Astrocyte of the spinal cord (primary cell): ENCODE measurements at regions not wholly inside any gene's neighbourhood (a gene's known extent, or its start where the extent isn't known, plus 50 kb on each side); places are given as distances from the start of the nearest gene placed in this dataset.

Source experiments
- DNase-seq: peaks from one replicate; pipeline ENCODE4 v3.0.0; 2011; ENCODE audit warnings: low read depth, low spot score
- H3K4me3 ChIP-seq: 2 replicates; pipeline ENCODE4 v1.5.1; 2011; ENCODE audit warnings: low read depth, mild to moderate bottlenecking, low read length, moderate library complexity
- in situ Hi-C: cut with HindIII; loops from 2 replicates; pipeline ENCODE4 v1.10.0; 2017; ENCODE audit warnings: low sequenced_read_pairs
- TF ChIP-seq, protein P1 (sequence below): IDR thresholded peaks from 2 replicates; pipeline ENCODE4 v1.5.1; 2012; ENCODE audit warnings: low read depth, mild to moderate bottlenecking, low read length, inconsistent platforms

DNA sequence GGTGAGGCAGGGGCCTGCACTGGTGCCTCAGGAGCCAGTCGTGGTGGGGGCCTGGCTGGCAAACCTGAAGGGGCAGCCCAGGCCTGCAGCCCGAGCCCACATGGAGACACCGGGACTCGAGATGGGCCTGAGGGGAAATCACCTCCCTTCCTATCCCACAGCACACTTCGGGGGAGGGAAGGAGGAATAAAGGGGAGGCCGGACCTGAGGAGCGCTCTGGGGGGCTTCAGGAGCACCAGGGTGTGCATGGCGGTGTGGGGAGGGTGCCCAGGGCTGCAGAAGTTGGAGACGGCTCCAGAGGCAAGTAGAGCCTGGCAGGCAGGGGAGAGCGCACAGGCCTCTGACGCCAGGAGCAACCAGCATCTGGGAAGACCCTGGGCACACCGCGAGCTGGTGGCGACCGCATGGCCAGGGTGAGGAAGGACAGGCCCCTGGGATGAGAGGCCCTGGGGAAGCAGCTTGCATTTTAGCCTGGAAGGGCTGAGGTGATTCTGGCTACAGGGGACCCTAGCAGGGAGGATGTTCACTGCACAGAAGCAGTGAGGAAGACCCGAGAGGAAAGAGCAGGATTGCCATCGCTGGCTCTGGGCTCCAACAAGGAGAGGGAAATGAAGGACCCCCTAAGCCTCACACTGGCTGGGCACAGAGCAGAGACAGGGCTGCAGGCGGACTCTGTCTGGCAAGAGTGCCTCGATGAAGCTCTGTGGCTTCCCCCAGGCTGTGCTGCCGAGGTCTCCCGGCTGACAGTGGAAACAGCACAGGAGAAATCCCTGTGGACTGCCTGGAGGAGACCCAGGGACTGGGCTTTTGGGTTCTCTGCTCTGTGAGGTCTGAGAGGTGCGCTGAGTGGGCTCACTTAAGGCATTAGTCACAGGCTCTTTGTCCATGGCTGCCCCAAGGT, 457.7 kb downstream of the BRD1 start:
- in situ Hi-C loops, result no loop called here
- DNase-seq, result no peak
- TF ChIP-seq, protein P1, sequence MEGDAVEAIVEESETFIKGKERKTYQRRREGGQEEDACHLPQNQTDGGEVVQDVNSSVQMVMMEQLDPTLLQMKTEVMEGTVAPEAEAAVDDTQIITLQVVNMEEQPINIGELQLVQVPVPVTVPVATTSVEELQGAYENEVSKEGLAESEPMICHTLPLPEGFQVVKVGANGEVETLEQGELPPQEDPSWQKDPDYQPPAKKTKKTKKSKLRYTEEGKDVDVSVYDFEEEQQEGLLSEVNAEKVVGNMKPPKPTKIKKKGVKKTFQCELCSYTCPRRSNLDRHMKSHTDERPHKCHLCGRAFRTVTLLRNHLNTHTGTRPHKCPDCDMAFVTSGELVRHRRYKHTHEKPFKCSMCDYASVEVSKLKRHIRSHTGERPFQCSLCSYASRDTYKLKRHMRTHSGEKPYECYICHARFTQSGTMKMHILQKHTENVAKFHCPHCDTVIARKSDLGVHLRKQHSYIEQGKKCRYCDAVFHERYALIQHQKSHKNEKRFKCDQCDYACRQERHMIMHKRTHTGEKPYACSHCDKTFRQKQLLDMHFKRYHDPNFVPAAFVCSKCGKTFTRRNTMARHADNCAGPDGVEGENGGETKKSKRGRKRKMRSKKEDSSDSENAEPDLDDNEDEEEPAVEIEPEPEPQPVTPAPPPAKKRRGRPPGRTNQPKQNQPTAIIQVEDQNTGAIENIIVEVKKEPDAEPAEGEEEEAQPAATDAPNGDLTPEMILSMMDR, result no peak
- H3K4me3 ChIP-seq, result no peak overlapping the region

DNA sequence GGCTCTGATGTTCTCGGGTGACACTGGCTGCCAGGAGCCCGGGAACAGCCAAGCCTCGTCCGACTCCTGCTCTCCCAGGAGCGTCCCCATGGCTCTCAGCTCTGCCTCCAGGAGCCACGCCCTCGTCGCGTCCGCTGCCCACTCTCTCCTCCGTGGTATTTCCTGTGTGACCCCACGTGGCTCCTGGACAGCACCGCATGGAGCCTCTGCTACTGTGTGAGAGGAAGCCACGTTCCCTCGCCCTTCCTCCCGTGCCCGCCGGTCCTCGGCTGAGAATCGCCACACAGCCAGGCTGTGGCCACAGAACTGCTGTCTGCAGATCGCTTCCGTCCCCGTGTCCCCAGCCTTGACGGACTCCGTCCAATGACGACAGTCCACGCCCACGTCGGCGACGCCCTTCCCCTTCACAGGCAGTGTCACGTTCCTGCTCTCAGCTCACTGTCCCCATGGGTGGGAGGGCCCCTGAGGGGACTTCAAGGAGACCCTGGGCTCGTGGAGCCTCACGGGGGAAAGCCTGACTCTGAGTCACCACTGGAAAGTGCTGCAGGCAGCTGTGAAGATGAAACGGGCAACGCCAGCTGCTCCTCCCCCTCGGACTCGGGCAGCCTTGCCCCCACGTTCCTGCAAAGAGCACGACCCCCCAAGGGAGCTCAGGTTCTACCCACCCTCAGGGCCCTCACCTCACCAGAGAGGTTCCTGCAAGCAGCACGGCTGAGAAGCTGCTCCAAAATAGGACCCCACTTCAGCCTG, 458.5 kb downstream of the BRD1 start:
- in situ Hi-C loops, result no loop called here
- no peak overlapping the region for H3K4me3 ChIP-seq
- DNase-seq, result no peak
- TF ChIP-seq, protein P1, result no peak

DNA sequence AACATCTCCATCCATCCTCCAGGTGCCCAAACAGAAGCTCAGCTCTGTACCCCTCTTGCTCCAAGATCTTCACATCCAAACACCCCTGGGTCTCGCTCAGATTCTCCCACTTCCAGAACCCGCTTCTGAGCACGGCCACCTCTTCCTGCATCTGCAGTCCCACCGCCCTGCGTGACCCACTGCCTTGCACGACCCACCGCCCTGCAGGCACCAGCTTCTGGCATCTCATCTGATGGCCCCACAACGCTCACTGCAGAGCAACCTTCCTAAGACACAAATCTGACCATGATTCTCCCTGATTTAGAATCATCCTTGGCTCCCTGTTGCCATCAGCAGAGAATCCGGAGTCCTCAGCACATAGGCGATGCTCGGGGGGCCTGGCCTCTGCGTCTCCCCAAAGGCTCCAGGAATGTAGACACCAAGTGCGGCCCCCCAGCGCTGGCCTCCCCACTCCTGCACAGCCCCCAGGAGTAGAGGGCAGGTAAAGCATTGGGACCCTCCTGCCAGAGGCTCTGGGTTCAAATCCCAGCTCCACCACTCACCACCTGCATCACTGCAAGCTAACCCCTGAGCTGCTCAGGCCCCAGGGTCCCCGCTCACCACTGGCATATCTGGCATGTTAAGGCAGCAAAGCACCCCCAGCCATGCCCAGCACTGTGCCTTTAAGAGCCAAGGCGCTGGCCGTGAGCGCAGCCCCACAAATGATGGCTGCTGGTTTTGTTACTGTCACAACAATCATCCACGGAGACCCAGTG, 459.3 kb downstream of the BRD1 start:
- no peak for DNase-seq
- in situ Hi-C loops, result no loop called here
- TF ChIP-seq, protein P1, result no peak
- no peak overlapping the region for H3K4me3 ChIP-seq

DNA sequence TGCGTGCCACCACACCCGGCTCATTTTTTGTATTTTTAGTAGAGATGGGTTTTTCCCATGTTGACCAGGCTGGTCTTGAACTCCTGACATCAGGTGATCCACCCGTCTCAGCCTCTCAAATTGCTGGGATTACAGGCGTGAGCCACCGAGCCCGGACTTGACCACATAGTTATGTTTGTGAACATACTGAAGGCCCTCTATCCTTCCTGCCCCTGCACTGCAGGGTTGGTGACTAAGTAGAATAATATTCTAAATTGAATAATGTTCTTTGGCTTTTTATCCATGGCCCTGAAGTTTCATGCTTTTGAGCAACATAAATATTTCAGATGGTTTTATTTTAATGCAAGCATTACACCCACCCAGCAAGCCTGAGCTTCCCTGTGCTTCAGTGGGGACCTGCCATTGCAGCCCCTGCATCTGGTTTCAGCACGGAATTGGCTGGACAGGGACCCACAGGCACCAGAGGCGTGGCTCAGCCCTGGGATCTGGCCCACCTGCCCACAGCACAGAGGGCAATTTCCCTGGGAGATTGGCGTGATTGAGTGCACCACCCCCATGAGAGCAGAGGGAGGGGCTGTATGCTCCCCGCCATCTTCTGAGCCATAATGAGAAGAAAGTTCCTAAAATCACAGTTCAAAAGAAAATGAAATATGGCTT, 460.5 kb downstream of the BRD1 start:
- DNase-seq, result peak; percentile 10
- in situ Hi-C loops, result no loop called here
- TF ChIP-seq, protein P1, result no peak
- no peak overlapping the region for H3K4me3 ChIP-seq

DNA sequence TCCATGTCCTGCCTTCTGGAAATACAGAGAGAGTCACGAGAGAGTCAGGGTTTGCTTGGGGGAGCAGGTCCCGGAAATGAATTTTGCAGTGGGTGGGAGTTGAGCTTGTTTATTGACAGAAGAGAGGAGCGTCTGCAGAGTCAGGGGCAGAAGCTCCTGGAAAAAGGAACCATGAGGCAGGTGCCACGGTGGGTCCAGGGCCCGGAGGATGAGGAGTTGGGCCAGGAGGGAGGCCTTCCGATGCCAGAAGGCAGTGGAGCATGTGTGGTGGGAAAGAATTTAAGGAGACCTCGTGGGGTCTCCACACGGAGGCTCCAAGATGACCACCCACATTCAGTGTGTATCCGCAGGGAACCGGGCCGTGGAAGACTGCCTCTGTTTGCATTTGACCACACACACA, 461.2 kb downstream of the BRD1 start:
- TF ChIP-seq, protein P1, result no peak
- DNase-seq, result no peak
- in situ Hi-C loops, result no loop called here
- no peak overlapping the region for H3K4me3 ChIP-seq

DNA sequence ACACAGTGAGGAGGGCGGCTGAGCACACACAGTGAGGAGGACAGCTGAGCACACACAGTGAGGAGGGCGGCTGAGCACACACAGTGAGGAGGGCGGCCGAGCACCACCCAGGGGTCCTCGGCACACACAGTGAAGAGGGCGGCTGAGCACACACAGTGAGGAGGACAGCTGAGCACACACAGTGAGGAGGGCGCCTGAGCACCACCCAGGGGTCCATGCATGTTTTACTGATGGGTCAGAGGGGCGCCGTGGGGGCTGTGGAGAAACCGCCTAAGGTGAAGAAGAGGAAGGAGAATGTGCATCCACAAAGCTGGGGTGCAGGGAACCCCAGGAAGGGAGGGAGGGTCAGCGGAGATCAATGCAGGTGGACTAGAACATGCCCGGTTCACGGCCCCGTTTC, 461.8 kb downstream of the BRD1 start:
- H3K4me3 ChIP-seq, result no peak overlapping the region
- TF ChIP-seq, protein P1, result no peak
- no peak for DNase-seq
- in situ Hi-C loops, result no loop called here
